OCI-LY7 (cell line): ENCODE measurements at regions not wholly inside any gene's neighbourhood (a gene's known extent, or its start where the extent isn't known, plus 50 kb on each side); places are given as distances from the start of the nearest gene placed in this dataset.

Experiments used
- BruUV-seq: library from RNA; stranded (reverse); fragments of 400-500 nt; replicated peaks from 2 replicates; lab custom pipeline; 2021; lab: Mats Ljungman, UMichigan
- CTCF ChIA-PET: fragments of 300-600 bp; sonication (Branson Sonifier 250); formaldehyde crosslinking; loops from one replicate; lab custom pipeline; 2022; ENCODE audit warnings: antibody characterized with exemption; ENCODE audit not compliant: unreplicated experiment; lab: Charles Lee
- POLR2A ChIA-PET: fragments of 300-600 bp; sonication (Branson Sonifier 250); formaldehyde crosslinking; loops from one replicate; lab custom pipeline; 2022; ENCODE audit warnings: antibody characterized with exemption; lab: Charles Lee
- DNase-seq: peaks from one replicate; pipeline ENCODE4 v3.0.0-alpha.2; 2015; ENCODE audit warnings: low spot score
- H2AFZ ChIP-seq: fragments of 200-600 bp; sonication (generic), shearing (Covaris generic); 2 replicates; pipeline ENCODE4 v1.6.1; 2014; ENCODE audit warnings: mild to moderate bottlenecking, antibody characterized with exemption, low read length, moderate library complexity
- H3K27ac ChIP-seq: fragments of 200-600 bp; sonication (generic); 2 replicates; pipeline ENCODE4 v1.5.1; 2014; ENCODE audit warnings: mixed run types, low read depth, mild to moderate bottlenecking, moderate library complexity, low read length, inconsistent platforms; ENCODE audit not compliant: poor library complexity, severe bottlenecking
- H3K36me3 ChIP-seq: fragments of 200-600 bp; sonication (generic); 2 replicates; pipeline ENCODE4 v1.6.1; 2014; ENCODE audit warnings: mild to moderate bottlenecking, antibody characterized with exemption, low read length, moderate library complexity, mixed read lengths; ENCODE audit not compliant: insufficient read depth
- H3K4me1 ChIP-seq: fragments of 200-600 bp; sonication (generic); 2 replicates; pipeline ENCODE4 v1.5.1; 2014; ENCODE audit warnings: mild to moderate bottlenecking, low read length; ENCODE audit not compliant: insufficient read depth, poor library complexity, severe bottlenecking
- H3K4me2 ChIP-seq: fragments of 200-600 bp; sonication (generic); 2 replicates; pipeline ENCODE4 v1.6.1; 2014; ENCODE audit warnings: mild to moderate bottlenecking, low read length
- H3K4me3 ChIP-seq: fragments of 200-600 bp; sonication (generic); 2 replicates; pipeline ENCODE4 v1.5.1; 2014; ENCODE audit warnings: mild to moderate bottlenecking, low read depth, low read length; ENCODE audit not compliant: poor library complexity, severe bottlenecking
- H3K79me2 ChIP-seq: fragments of 200-600 bp; sonication (generic); 2 replicates; pipeline ENCODE4 v1.6.1; 2016; ENCODE audit warnings: low read depth, mild to moderate bottlenecking, low read length, moderate library complexity, mixed read lengths; ENCODE audit not compliant: insufficient read depth
- H3K9me2 ChIP-seq: fragments of 200-600 bp; sonication (generic); 2 replicates; pipeline ENCODE4 v1.6.1; 2016; ENCODE audit warnings: mild to moderate bottlenecking, low read length, mixed read lengths; ENCODE audit not compliant: insufficient read depth
- H3K9me3 ChIP-seq: fragments of 200-600 bp; sonication (generic); 2 replicates; pipeline ENCODE4 v1.6.1; 2014; ENCODE audit warnings: mild to moderate bottlenecking, mixed run types, low read length, mixed read lengths
- H4K20me1 ChIP-seq: fragments of 200-600 bp; sonication (generic); 2 replicates; pipeline ENCODE4 v1.6.1; 2014; ENCODE audit warnings: mild to moderate bottlenecking, antibody characterized with exemption, low read length, moderate library complexity, mixed read lengths; ENCODE audit not compliant: insufficient read depth
- CTCF ChIP-seq: fragments of 200-600 bp; sonication (generic); conservative IDR thresholded peaks from 2 replicates; pipeline ENCODE4 v1.5.1; 2014; ENCODE audit warnings: mild to moderate bottlenecking, antibody characterized with exemption, low read length, moderate library complexity, mixed read lengths
- EZH2phosphoT487 ChIP-seq: fragments of 200-600 bp; sonication (generic); IDR thresholded peaks from 2 replicates; pipeline ENCODE4 v1.6.1; 2018; ENCODE audit warnings: low read depth, borderline replicate concordance, mild to moderate bottlenecking, mixed run types, antibody characterized with exemption, low read length, moderate library complexity, mixed read lengths
- intact Hi-C: fragments of 100-400 bp; cut with micrococcal nuclease; formaldehyde crosslinking; loops from one replicate; pipeline ENCODE4 v1.10.0; 2022; ENCODE audit not compliant: unreplicated experiment

- no peaks in the 10 kb centered on the region for H3K36me3 ChIP-seq
- H3K4me2 ChIP-seq: no peak overlapping the region
- H3K79me2 ChIP-seq: no peaks in the 10 kb centered on the region
- H3K9me3 ChIP-seq: no peaks in the 10 kb centered on the region
- H3K4me3 ChIP-seq: no peak overlapping the region
- H3K27ac ChIP-seq: no peak overlapping the region
- no peak for DNase-seq
- POLR2A ChIA-PET: no interaction called here
- CTCF ChIA-PET: no interaction called here
- TF ChIP-seq EZH2phosphoT487: no peak
- no peak for TF ChIP-seq CTCF
- BruUV-seq: no TSS peak
- no peaks in the 10 kb centered on the region for H3K4me1 ChIP-seq
- intact Hi-C loops: no loop called here
- H4K20me1 ChIP-seq: no peaks in the 10 kb centered on the region
- H3K9me2 ChIP-seq: no peaks in the 10 kb centered on the region
- no peak overlapping the region for H2AFZ ChIP-seq
Observed at GRCh38 chr5:114120166-114120565, 241.7 kb upstream of the KCNN2 start.

GRCh38 chr5:114122852-114123251, 239.0 kb upstream of the KCNN2 start:
- POLR2A ChIA-PET: no interaction called here
- Histone ChIP-seq H2AFZ (no peak overlapping the region), H3K79me2 (no peaks in the 10 kb centered on the region), H3K36me3 (no peaks in the 10 kb centered on the region), H3K4me1 (no peaks in the 10 kb centered on the region), H3K4me2 (no peak overlapping the region), H3K9me3 (no peaks in the 10 kb centered on the region), H4K20me1 (no peaks in the 10 kb centered on the region), H3K4me3 (no peak overlapping the region), H3K9me2 (no peaks in the 10 kb centered on the region), H3K27ac (no peak overlapping the region)
- CTCF ChIA-PET: no interaction called here
- DNase-seq: no peak
- intact Hi-C loops: no loop called here
- no peak for TF ChIP-seq CTCF
- no peak for TF ChIP-seq EZH2phosphoT487
- no TSS peak for BruUV-seq

- H3K9me3 ChIP-seq: no peaks in the 10 kb centered on the region
- no peaks in the 10 kb centered on the region for H3K36me3 ChIP-seq
- intact Hi-C loops: no loop called here
- no peak overlapping the region for H2AFZ ChIP-seq
- no peak overlapping the region for H3K4me2 ChIP-seq
- BruUV-seq: no TSS peak
- H3K4me1 ChIP-seq: no peaks in the 10 kb centered on the region
- no peak for DNase-seq
- no peak for TF ChIP-seq CTCF
- no peak for TF ChIP-seq EZH2phosphoT487
- POLR2A ChIA-PET: no interaction called here
- H3K79me2 ChIP-seq: no peaks in the 10 kb centered on the region
- no peak overlapping the region for H3K4me3 ChIP-seq
- CTCF ChIA-PET: no interaction called here
- no peaks in the 10 kb centered on the region for H3K9me2 ChIP-seq
- no peak overlapping the region for H3K27ac ChIP-seq
- H4K20me1 ChIP-seq: no peaks in the 10 kb centered on the region
Observed at GRCh38 chr5:114123654-114124053, 238.2 kb upstream of the KCNN2 start.
